ENCODE measurements at regions not wholly inside any gene's neighbourhood (a gene's known extent, or its start where the extent isn't known, plus 50 kb on each side); places are given as distances from the start of the nearest gene placed in this dataset.
"Not testable (repeated sequence)": the region's sequence is repeated elsewhere in the genome, so short reads cannot be mapped to it uniquely, and the experiment has no call there.

DNA sequence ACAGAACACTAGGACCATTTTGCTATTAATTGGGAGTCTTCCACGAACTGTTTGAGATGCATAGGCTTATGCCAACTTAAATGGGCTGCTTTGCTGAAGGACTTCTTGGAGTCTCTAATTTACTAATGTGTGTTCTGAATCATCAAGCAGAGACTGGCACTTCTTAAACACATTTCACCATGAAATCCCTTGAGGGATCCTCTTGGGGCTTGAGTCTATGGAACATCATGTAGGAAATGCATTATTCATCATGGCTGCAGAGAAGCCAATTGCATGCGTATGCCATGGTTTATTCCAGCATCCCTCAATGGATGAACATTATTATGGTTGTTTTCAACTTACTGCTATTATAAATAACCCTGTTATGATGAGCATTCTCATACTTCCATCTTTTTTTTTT, 73.4 kb downstream of the FGD2 start:
- no peak for DNase-seq (ENCODE audit: low read depth)

GRCh38 chr6:37081042-37081607, 75.7 kb downstream of the FGD2 start:
- no peak for DNase-seq (ENCODE audit: low read depth)

- DNase-seq (ENCODE audit: low read depth) = no peak
These were observed 77.1 kb downstream of the FGD2 start for GRCh38 chr6:37082390-37083130.

DNA sequence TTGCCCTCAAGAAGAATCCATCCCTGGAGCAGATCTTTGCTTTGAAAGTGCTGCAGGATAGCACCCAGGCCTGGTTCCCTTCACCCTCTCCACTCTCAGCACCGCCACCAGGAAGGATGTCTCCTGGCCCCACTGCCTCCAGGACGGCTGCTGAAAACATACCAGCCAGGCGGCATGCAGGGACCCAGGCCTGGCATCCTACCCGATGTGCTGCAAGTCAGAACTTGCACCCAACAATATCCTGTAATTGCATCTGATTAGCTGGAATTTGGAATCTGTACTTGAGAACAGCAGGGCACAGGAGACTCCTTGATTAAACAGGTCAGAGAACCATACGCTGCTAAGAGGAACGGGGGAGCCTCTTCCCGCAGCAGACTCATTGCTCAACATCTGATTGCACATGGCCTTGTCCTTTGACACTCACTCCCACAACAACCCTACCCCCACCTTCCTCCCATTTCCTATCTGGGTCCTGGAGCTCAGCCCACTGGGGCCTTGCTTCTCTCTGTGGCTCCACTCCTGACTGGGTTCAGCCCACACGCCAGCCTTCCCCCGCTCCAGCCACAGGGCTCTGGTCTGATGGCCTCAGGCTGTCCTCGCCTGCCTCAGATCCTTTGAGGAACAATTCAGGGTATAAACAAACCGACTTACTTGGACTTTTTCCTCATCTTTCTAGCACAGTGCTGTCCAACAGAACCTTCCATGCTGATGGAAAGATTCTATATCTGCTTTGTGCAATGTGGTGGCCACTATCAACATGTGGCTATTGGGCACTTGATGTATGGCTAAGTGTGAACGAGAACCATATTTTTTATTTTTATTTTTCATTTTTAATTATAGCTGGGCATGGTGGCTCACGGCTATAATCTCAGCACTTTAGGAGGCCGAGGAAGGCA, 78.0 kb downstream of the FGD2 start:
- DNase-seq (ENCODE audit: low read depth) = no peak

- not testable (repeated sequence) for DNase-seq (ENCODE audit: low read depth)
These were observed 79.2 kb downstream of the FGD2 start for GRCh38 chr6:37084665-37085064.

DNA sequence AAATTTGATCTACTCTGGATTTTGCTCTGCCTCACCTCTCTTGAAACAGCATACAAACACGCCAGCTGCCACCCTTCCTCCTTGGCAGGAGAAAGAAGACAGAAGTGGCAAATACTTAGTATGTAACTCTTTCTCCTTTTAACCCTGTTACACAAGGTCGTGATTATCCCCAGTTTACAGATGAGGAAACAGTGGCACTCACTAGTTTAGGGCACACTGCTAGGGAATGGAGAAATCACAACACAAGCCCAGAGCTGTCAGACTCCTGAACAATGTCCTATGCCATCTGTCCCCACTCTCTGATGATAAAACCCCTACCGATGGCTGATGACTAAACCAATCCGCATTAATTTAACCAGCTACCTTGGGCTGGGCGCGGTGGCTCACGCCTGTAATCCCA, 79.7 kb downstream of the FGD2 start:
- DNase-seq (ENCODE audit: low read depth) = no peak

DNA sequence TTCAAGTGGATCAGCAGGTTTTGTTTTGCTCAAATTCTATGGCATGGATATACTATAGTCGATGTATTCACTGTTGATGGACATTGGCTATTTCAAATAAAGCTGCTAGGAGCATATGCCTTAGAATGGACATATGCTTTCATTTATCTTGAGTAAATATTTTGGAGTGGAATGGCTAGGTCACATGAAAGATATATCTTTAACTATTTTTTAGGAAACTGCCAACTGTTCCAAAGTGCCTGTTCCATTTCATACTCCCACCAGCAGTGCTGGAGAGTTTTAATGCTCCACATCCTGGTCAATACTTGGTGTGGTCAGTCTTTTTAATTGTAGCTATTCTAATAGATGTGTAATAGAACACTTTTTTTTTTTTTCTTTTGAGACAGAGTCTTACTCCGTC, 81.1 kb upstream of the PIM1 start:
- DNase-seq (ENCODE audit: low read depth) = no peak

DNA sequence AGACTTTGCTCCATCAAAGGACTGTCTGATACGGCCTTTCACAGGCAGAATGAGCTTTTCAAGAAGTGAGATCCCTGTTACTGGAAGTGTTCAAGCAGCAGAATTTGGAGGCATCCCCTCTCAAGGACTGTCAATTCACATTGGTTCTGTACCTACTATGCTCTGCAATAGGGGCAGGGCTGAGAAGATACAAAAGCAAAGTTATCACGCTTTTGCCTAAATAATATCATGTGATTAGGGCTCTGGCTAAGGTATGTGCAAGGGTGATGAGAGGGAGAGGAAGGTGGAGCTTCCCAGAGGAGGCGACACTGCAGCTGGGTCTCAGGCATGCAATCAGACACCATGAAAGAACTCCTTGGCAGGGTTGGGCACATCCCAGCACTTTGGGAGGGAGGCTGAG, 80.2 kb upstream of the PIM1 start:
- no peak for DNase-seq (ENCODE audit: low read depth)

GRCh38 chr6:37091104-37091503, 78.8 kb upstream of the PIM1 start:
- DNase-seq (ENCODE audit: low read depth) = not testable (repeated sequence)

DNA sequence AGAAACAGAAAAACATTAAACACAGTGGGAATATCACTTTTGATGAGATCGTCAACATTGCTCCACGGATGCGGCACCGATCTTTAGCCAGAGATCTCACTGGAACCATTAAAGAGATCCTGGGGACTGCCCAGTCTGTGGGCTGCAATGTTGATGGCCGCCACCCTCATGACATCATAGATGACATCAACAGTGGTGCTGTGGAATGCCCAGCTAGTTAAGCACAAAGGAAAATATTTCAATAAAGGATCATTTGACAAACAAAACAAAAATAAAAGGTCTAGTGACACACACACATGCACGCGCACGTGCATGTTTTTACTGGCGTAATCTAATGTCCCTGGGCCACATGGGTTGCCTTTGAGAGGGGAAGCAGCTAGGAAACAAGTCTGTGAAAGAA, 78.4 kb upstream of the PIM1 start:
- not testable (repeated sequence) for DNase-seq (ENCODE audit: low read depth)

DNA sequence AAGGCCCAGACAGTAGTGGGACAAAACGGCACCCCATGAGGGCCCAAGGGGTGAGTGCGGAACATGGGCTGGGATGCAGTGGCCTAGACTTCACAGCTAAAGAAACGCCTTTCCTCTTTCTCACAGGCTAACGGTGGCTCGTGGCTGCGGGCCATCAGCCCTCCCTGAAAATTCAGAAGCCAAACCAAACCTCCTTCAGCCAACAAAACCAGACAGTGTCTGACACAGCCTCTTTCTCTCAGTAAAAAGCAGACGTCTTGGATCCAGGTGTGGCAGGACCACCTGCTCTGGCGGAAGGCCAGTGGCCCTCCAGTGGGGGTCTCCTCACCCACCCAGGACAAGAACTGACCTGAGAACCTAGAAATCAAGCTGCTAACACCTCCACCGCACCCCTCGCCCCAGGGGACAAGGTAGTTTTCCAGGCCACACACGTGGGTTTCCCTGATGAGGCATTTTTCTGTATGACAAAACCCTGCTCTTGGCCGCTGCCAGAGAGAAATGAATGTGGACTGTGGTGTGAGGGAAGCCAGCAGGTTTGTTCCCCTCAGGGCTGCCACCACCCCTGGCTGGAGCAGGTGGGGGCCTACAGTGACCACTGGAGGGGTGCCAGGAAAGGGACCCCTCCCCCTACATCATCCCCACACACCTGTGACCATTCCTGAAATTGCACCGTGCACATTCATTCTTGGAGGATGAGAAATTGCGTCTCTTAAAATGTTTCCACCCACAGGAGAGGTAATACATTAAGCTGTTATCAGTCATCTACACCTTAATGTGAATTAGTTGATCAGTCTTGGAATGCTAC, 76.8 kb upstream of the PIM1 start:
- no peak for DNase-seq (ENCODE audit: low read depth)

GRCh38 chr6:37093728-37094069, 76.3 kb upstream of the PIM1 start:
- DNase-seq (ENCODE audit: low read depth) = no peak

DNA sequence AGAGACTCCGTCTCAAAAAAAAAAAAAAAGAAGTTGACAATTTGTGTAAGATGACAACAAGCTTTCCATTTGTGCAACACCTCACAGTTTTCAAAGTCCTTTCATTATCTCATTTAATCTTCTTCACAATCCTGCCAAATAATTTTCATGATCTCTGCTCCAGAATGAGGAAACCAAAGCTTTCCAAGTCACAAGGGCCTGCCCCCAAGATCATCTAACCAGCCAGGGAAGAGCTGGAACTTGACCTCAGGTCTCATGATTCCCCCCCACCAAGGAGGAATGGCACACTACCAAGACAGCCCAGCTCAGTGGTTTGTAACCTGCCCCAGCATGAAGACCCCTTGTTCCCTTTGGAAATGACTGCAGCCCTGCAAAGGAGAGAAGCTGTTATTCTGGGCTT, 74.0 kb upstream of the PIM1 start:
- DNase-seq (ENCODE audit: low read depth) = no peak

DNA sequence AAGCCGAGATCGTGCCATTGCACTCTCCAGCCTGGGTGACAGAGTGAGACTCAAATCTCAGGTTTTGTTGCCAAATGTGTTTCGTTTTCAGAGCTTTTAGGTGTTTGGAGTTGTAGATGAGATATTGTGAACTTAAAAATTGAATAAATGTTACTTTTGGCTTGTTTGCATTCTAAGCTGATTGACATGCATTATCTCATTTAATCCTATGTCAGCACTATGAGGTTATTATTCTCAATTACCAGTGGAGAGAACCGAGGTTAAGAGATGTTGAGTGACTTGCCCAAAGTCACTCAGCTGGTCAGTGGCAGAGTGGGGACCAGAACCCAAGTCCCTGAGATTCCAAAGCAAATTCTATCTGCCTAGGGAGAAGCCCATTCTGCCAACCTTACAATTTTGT, 72.6 kb upstream of the PIM1 start:
- no peak for DNase-seq (ENCODE audit: low read depth)

GRCh38 chr6:37099442-37099841, 70.5 kb upstream of the PIM1 start:
- no peak for DNase-seq (ENCODE audit: low read depth)

GRCh38 chr6:37100745-37101144, 69.2 kb upstream of the PIM1 start:
- no peak for DNase-seq (ENCODE audit: low read depth)

- DNase-seq (ENCODE audit: low read depth) = no peak
These were observed 68.0 kb upstream of the PIM1 start for GRCh38 chr6:37101991-37102298.

- DNase-seq (ENCODE audit: low read depth) = peak; percentile 53
These were observed 67.4 kb upstream of the PIM1 start for GRCh38 chr6:37102299-37103168.

GRCh38 chr6:37103169-37104039, 66.5 kb upstream of the PIM1 start:
- no peak for DNase-seq (ENCODE audit: low read depth)

DNA sequence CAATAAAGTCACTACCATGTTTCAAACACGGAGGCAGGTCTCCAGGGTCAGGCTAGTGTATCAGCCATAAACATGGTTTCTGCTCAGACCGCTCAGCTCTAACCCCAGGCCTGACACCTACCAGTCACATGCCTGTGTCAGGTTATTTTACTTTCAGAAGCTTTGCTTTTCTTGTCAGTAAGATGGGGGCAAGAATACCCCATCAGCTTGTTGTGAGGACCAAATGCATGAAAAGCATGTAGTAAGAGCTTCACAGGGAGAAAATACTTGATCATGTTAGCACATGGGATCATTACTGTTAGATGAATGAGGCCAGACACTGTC, 65.2 kb upstream of the PIM1 start:
- DNase-seq (ENCODE audit: low read depth) = no peak
